HG03139 (cell line): ENCODE measurements at regions not wholly inside any gene's neighbourhood (a gene's known extent, or its start where the extent isn't known, plus 50 kb on each side); places are given as distances from the start of the nearest gene placed in this dataset.
"Not testable (repeated sequence)": the region's sequence is repeated elsewhere in the genome, so short reads cannot be mapped to it uniquely, and the experiment has no call there.

ENCODE experiments used
- ATAC-seq: cut with Tn5 transposase; IDR thresholded peaks from one replicate; pipeline ENCODE4 v1.9.1; 2021; ENCODE audit not compliant: unreplicated experiment

GRCh38 chr2:107688135-107688534, 138.6 kb upstream of the RGPD4 start:
- ATAC-seq, result no peak

- ATAC-seq, result no peak
Observed at GRCh38 chr2:107693604-107694003, 133.1 kb upstream of the RGPD4 start.

- no peak for ATAC-seq
Observed at GRCh38 chr2:107694667-107695066, 132.0 kb upstream of the RGPD4 start.

- ATAC-seq, result no peak
Observed at GRCh38 chr2:107697385-107697784, 129.3 kb upstream of the RGPD4 start.

- no peak for ATAC-seq
Observed at GRCh38 chr2:107698861-107699260, 127.8 kb upstream of the RGPD4 start.

- no peak for ATAC-seq
Observed at GRCh38 chr2:107700073-107700472, 126.6 kb upstream of the RGPD4 start.

GRCh38 chr2:107711941-107712340, 114.8 kb upstream of the RGPD4 start:
- ATAC-seq, result no peak

- ATAC-seq, result no peak
Observed at GRCh38 chr2:107712857-107713256, 113.8 kb upstream of the RGPD4 start.

GRCh38 chr2:107717661-107718060, 109.0 kb upstream of the RGPD4 start:
- ATAC-seq, result no peak

GRCh38 chr2:107719141-107719540, 107.6 kb upstream of the RGPD4 start:
- ATAC-seq, result no peak

- no peak for ATAC-seq
Observed at GRCh38 chr2:107719836-107720235, 106.9 kb upstream of the RGPD4 start.

GRCh38 chr2:107721178-107721577, 105.5 kb upstream of the RGPD4 start:
- ATAC-seq, result no peak

GRCh38 chr2:107721586-107721985, 105.1 kb upstream of the RGPD4 start:
- no peak for ATAC-seq

GRCh38 chr2:107725824-107726223, 100.9 kb upstream of the RGPD4 start:
- not testable (repeated sequence) for ATAC-seq

GRCh38 chr2:107727318-107727717, 99.4 kb upstream of the RGPD4 start:
- ATAC-seq, result no peak

- no peak for ATAC-seq
Observed at GRCh38 chr2:107728586-107728985, 98.1 kb upstream of the RGPD4 start.

- ATAC-seq, result no peak
Observed at GRCh38 chr2:107729440-107729839, 97.3 kb upstream of the RGPD4 start.

- ATAC-seq, result no peak
Observed at GRCh38 chr2:107730898-107731297, 95.8 kb upstream of the RGPD4 start.

GRCh38 chr2:107731435-107731834, 95.3 kb upstream of the RGPD4 start:
- no peak for ATAC-seq

GRCh38 chr2:107735201-107735600, 91.5 kb upstream of the RGPD4 start:
- ATAC-seq, result no peak

GRCh38 chr2:107737756-107738155, 88.9 kb upstream of the RGPD4 start:
- ATAC-seq, result no peak

GRCh38 chr2:107738266-107738665, 88.4 kb upstream of the RGPD4 start:
- ATAC-seq, result no peak

GRCh38 chr2:107740300-107740699, 86.4 kb upstream of the RGPD4 start:
- no peak for ATAC-seq

- no peak for ATAC-seq
Observed at GRCh38 chr2:107742460-107743027, 84.1 kb upstream of the RGPD4 start.
